Mesenchymal stem cell (in vitro differentiated cells and primary cell): ENCODE measurements at regions not wholly inside any gene's neighbourhood (a gene's known extent, or its start where the extent isn't known, plus 50 kb on each side); places are given as distances from the start of the nearest gene placed in this dataset.

Experiments
- DNase-seq: peaks from one replicate; pipeline ENCODE4 v3.0.0-alpha.2; 2013
- H2AFZ ChIP-seq: one replicate; pipeline ENCODE4 v1.6.1; 2013; ENCODE audit warnings: low read depth, mild to moderate bottlenecking, control low read depth, inconsistent platforms, low read length, moderate library complexity
- H2AK5ac ChIP-seq: 2 replicates; pipeline ENCODE4 v1.6.1; 2013; ENCODE audit warnings: low read length, moderate library complexity, mild to moderate bottlenecking, inconsistent platforms; ENCODE audit not compliant: severe bottlenecking
- H2BK120ac ChIP-seq: one replicate; pipeline ENCODE4 v1.6.1; 2013; ENCODE audit warnings: low read depth, mild to moderate bottlenecking, inconsistent platforms, low read length, moderate library complexity
- H2BK12ac ChIP-seq, 2 experiments: one replicate each; pipeline ENCODE4 v1.6.1; 2013; ENCODE audit warnings: inconsistent platforms in 2 of 2, low read length in 2 of 2, mild to moderate bottlenecking in 2 of 2, moderate library complexity in 2 of 2, control low read depth in 1 of 2
- H2BK15ac ChIP-seq: one replicate; pipeline ENCODE4 v1.6.1; 2013; ENCODE audit warnings: mild to moderate bottlenecking, low read depth, inconsistent platforms; ENCODE audit not compliant: poor library complexity, severe bottlenecking
- H2BK5ac ChIP-seq: 2 replicates; pipeline ENCODE4 v1.6.1; 2013; ENCODE audit warnings: low read depth, mild to moderate bottlenecking, low read length, control low read depth, inconsistent platforms; ENCODE audit not compliant: poor library complexity, severe bottlenecking
- H3K14ac ChIP-seq, 2 experiments: one replicate each; pipeline ENCODE4 v1.6.1; 2013; ENCODE audit warnings: inconsistent platforms in 2 of 2, low read length in 2 of 2, control low read depth in 1 of 2, mild to moderate bottlenecking in 1 of 2, moderate library complexity in 1 of 2
- H3K18ac ChIP-seq, 2 experiments: one replicate each; pipeline ENCODE4 v1.6.1; 2013; ENCODE audit warnings: inconsistent platforms in 2 of 2, low read length in 2 of 2, control low read depth in 1 of 2, low read depth in 1 of 2, mild to moderate bottlenecking in 1 of 2
- H3K23ac ChIP-seq, 2 experiments: one replicate each; pipeline ENCODE4 v1.6.1; 2013; ENCODE audit warnings: inconsistent platforms in 2 of 2, low read length in 2 of 2, mild to moderate bottlenecking in 2 of 2, moderate library complexity in 2 of 2, control low read depth in 1 of 2
- H3K27ac ChIP-seq: 2 replicates; pipeline ENCODE4 v1.5.1; 2013; ENCODE audit warnings: mild to moderate bottlenecking, moderate library complexity, low read length, control low read depth, inconsistent platforms; ENCODE audit not compliant: poor library complexity, severe bottlenecking
- H3K27me3 ChIP-seq, 2 experiments: 2 replicates each; pipeline versions ENCODE4 v1.6.1 to v1.7.0; 2013; ENCODE audit warnings: low read length in 2 of 2, mild to moderate bottlenecking in 2 of 2, moderate library complexity in 2 of 2, control low read depth in 1 of 2, inconsistent platforms in 1 of 2; ENCODE audit not compliant: control insufficient read depth in 1 of 2, insufficient read depth in 1 of 2
- H3K36me3 ChIP-seq, 2 experiments: 2 replicates each; pipeline versions ENCODE4 v1.6.1 to v1.7.0; 2013; ENCODE audit warnings: low read length in 2 of 2, control low read depth in 1 of 2, inconsistent platforms in 1 of 2, low read depth in 1 of 2, mild to moderate bottlenecking in 1 of 2; ENCODE audit not compliant: insufficient read depth in 2 of 2, control insufficient read depth in 1 of 2
- H3K4ac ChIP-seq, 2 experiments: one replicate each; pipeline ENCODE4 v1.6.1; 2013; ENCODE audit warnings: inconsistent platforms in 2 of 2, low read length in 2 of 2, mild to moderate bottlenecking in 2 of 2, moderate library complexity in 2 of 2, control low read depth in 1 of 2, low read depth in 1 of 2
- H3K4me1 ChIP-seq: 2 replicates; pipeline ENCODE4 v1.6.1; 2013; ENCODE audit warnings: low read depth, low read length, control low read depth; ENCODE audit not compliant: control insufficient read depth, insufficient read depth
- H3K4me2 ChIP-seq: 2 replicates; pipeline ENCODE4 v1.6.1; 2013; ENCODE audit warnings: low read length, mild to moderate bottlenecking, inconsistent platforms; ENCODE audit not compliant: poor library complexity, severe bottlenecking
- H3K4me3 ChIP-seq, 2 experiments: 2 replicates each; pipeline versions ENCODE4 v1.5.1 to v1.7.0; 2013; ENCODE audit warnings: low read length in 2 of 2, mild to moderate bottlenecking in 2 of 2, control low read depth in 1 of 2, low read depth in 1 of 2; ENCODE audit not compliant: insufficient read depth in 1 of 2
- H3K79me1 ChIP-seq: replicated peaks from 2 replicates; pipeline ENCODE4 v1.6.1; 2013; ENCODE audit warnings: mild to moderate bottlenecking, control low read depth, low read length, inconsistent platforms; ENCODE audit not compliant: poor library complexity, severe bottlenecking
- H3K9ac ChIP-seq: 2 replicates; pipeline ENCODE4 v1.7.0; 2013; ENCODE audit warnings: mild to moderate bottlenecking, low read length, moderate library complexity
- H3K9me3 ChIP-seq: 2 replicates; pipeline ENCODE4 v1.7.0; 2013; ENCODE audit warnings: mild to moderate bottlenecking, low read length; ENCODE audit not compliant: control insufficient read depth
- H4K8ac ChIP-seq: one replicate; pipeline ENCODE4 v1.6.1; 2013; ENCODE audit warnings: inconsistent platforms, mild to moderate bottlenecking, low read length, moderate library complexity
- H4K91ac ChIP-seq: one replicate; pipeline ENCODE4 v1.6.1; 2013; ENCODE audit warnings: mild to moderate bottlenecking, low read length, inconsistent platforms
- WGBS: methylation state at CpG from one replicate; pipeline ENCODE4 v1.1.7; 2013; ENCODE audit warnings: mixed read lengths; 5-methylcytosine and 5-hydroxymethylcytosine counted together

- no peak overlapping the region for H2AFZ ChIP-seq
- H4K8ac ChIP-seq: no peak overlapping the region
- no peaks in the 10 kb centered on the region for H3K79me1 ChIP-seq
- no peak overlapping the region for H3K23ac ChIP-seq
- H2BK5ac ChIP-seq: no peak overlapping the region
- H3K4ac ChIP-seq: no peak overlapping the region
- no peaks in the 10 kb centered on the region for H3K9me3 ChIP-seq
- H3K27ac ChIP-seq: no peak overlapping the region
- H3K4me3 ChIP-seq: no peak overlapping the region
- H4K91ac ChIP-seq: no peak overlapping the region
- no peaks in the 10 kb centered on the region for H3K4me1 ChIP-seq
- no peak overlapping the region for H2BK15ac ChIP-seq
- H3K27me3 ChIP-seq: no peaks in the 10 kb centered on the region
- no peak for DNase-seq
- no peaks in the 10 kb centered on the region for H3K36me3 ChIP-seq
- WGBS: 86% methylated on average over 13 of the region's 15 CpGs
- no peak overlapping the region for H2BK120ac ChIP-seq
- H2BK12ac ChIP-seq: no peak overlapping the region
- no peak overlapping the region for H3K4me2 ChIP-seq
- no peak overlapping the region for H3K9ac ChIP-seq
- H3K14ac ChIP-seq: no peak overlapping the region
- no peak overlapping the region for H3K18ac ChIP-seq
- no peak overlapping the region for H2AK5ac ChIP-seq
Observed at GRCh38 chr22:49142296-49142695, 685.4 kb downstream of the BRD1 start.

DNA sequence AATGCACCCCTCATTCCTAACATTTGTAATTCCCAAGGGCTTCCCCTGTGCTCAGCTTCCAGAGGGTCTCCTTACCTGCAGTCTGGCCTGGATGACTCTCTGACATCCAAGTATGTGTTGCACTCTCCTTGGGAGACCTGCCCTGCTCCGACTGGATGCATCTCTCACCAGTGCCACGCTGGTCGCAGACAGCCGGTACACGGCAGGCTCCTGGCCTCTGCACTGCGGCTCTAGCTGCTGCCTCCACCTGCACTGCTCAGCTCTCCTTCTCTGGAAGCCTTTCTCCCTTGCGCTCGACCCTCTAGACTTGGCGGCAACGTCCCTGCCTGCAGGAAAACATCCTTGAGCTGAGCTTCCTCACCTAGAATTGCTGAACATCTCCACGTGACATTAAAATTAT lies 685.9 kb downstream of the BRD1 start:
- Histone ChIP-seq H3K18ac (no peak overlapping the region), H3K79me1 (no peaks in the 10 kb centered on the region), H3K4me3 (no peak overlapping the region), H2AFZ (no peak overlapping the region), H2AK5ac (no peak overlapping the region), H3K36me3 (no peaks in the 10 kb centered on the region), H3K14ac (no peak overlapping the region), H3K27me3 (no peaks in the 10 kb centered on the region), H3K4me2 (no peak overlapping the region), H2BK5ac (no peak overlapping the region), H4K8ac (no peak overlapping the region), H3K4ac (no peak overlapping the region), H3K23ac (no peak overlapping the region), H4K91ac (no peak overlapping the region), H3K4me1 (no peaks in the 10 kb centered on the region), H2BK12ac (no peak overlapping the region), H3K9ac (no peak overlapping the region), H2BK15ac (no peak overlapping the region), H2BK120ac (no peak overlapping the region), H3K27ac (no peak overlapping the region), H3K9me3 (no peaks in the 10 kb centered on the region)
- DNase-seq: no peak
- WGBS: 79% methylated on average over 11 of the region's 11 CpGs

- Histone ChIP-seq H3K27me3 (no peaks in the 10 kb centered on the region), H3K27ac (no peak overlapping the region), H3K4me3 (no peak overlapping the region), H4K8ac (no peak overlapping the region), H4K91ac (no peak overlapping the region), H3K4ac (no peak overlapping the region), H2BK12ac (no peak overlapping the region), H2AK5ac (no peak overlapping the region), H3K14ac (no peak overlapping the region), H3K18ac (no peak overlapping the region), H3K36me3 (no peaks in the 10 kb centered on the region), H2BK5ac (no peak overlapping the region), H3K23ac (no peak overlapping the region), H2BK120ac (no peak overlapping the region), H3K79me1 (no peaks in the 10 kb centered on the region), H3K9ac (no peak overlapping the region), H2BK15ac (no peak overlapping the region), H2AFZ (no peak overlapping the region), H3K4me2 (no peak overlapping the region), H3K4me1 (no peaks in the 10 kb centered on the region), H3K9me3 (no peaks in the 10 kb centered on the region)
- DNase-seq: no peak
- WGBS: 76% methylated on average over 24 of the region's 24 CpGs
Observed at GRCh38 chr22:49140911-49141665, 686.6 kb downstream of the BRD1 start.

DNA sequence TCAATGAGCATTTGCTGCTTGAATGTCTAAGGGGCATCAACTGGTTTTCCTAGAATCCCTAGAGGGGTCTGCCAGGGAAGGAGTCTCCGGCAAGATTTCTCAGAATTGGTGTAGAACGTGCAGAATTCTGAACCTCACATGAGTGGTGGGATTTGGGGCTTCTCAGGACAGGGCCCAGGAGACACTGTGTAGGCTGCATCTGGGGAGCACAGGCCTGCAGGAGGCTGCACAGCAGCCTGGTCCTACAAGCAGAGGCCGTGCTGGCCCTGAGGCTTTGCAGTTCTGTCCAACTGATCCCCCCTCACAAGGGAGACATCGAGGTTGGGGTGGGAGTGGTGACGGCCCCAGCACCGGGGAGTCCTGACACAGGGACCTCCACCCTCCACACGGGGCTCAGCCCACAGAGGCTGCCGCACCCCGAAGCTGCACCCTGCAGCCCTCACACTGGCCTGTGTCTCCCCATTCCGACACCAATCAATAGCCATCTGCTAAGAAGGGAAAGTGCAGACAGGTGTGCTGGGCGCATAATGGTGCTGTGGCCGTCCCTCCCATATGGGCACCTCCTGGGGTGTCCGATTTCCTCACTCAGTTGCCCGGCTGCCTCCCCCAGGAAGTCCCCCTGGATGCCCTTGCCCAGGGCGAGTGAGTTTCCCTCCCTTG lies 688.1 kb downstream of the BRD1 start:
- DNase-seq: no peak

More for the DNA sequence above, 688.1 kb downstream of the BRD1 start:
- no peak overlapping the region for H3K23ac ChIP-seq
- WGBS: 68% methylated on average over 15 of the region's 15 CpGs
- no peaks in the 10 kb centered on the region for H3K36me3 ChIP-seq
- no peak overlapping the region for H2BK120ac ChIP-seq
- no peak overlapping the region for H3K9ac ChIP-seq
- no peak overlapping the region for H2AFZ ChIP-seq
- H3K27ac ChIP-seq: no peak overlapping the region
- no peak overlapping the region for H2BK5ac ChIP-seq
- H3K4me3 ChIP-seq: no peak overlapping the region
- no peak overlapping the region for H4K91ac ChIP-seq
- H2BK12ac ChIP-seq: no peak overlapping the region
- H2AK5ac ChIP-seq: no peak overlapping the region
- no peaks in the 10 kb centered on the region for H3K27me3 ChIP-seq
- H4K8ac ChIP-seq: no peak overlapping the region
- no peak overlapping the region for H2BK15ac ChIP-seq
- H3K18ac ChIP-seq: no peak overlapping the region
- no peaks in the 10 kb centered on the region for H3K4me1 ChIP-seq
- H3K9me3 ChIP-seq: no peaks in the 10 kb centered on the region
- no peak overlapping the region for H3K14ac ChIP-seq
- no peak overlapping the region for H3K4ac ChIP-seq
- H3K4me2 ChIP-seq: no peak overlapping the region
- no peaks in the 10 kb centered on the region for H3K79me1 ChIP-seq
